GM19023 (cell line): ENCODE measurements at regions not wholly inside any gene's neighbourhood (a gene's known extent, or its start where the extent isn't known, plus 50 kb on each side); places are given as distances from the start of the nearest gene placed in this dataset.
"Not testable (repeated sequence)": the region's sequence is repeated elsewhere in the genome, so short reads cannot be mapped to it uniquely, and the experiment has no call there.

Source experiments
- ATAC-seq: cut with Tn5 transposase; IDR thresholded peaks from one replicate; pipeline ENCODE4 v1.9.1; 2021; ENCODE audit warnings: mild to moderate bottlenecking, moderate library complexity; ENCODE audit not compliant: unreplicated experiment

DNA sequence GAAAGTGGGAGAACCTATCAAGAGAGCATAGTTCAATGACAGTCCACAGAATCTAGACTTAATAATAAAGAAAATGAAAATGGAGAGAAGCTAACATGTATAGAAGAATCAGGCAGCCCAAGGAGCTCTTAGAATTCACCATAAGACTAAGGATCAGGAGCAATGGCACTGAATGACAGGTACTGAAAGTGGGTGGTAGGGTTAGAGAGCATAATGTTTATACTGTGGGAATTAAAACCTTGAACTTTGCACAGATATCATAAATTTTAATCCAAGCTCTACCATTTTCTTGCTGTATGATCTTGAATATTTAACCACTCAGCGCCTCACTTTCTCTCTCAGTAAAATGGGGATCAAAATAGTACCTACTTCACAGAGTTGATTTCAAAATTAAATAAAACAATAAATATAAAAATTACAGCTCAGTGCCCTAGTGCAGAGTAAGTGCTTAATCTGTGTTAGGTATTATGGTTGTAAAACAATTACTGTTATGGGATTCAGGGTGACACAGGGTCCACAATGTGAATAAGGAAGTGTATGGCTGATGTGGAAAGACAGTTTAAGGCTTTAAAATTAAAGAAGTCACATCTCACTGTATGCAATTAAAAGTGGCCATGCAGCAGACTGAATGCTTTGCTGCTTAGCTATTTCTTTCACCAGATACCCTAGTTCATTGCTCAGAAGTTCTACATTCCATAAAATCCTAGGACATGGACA, 319.8 kb downstream of the HINT1 start:
- no peak for ATAC-seq

DNA sequence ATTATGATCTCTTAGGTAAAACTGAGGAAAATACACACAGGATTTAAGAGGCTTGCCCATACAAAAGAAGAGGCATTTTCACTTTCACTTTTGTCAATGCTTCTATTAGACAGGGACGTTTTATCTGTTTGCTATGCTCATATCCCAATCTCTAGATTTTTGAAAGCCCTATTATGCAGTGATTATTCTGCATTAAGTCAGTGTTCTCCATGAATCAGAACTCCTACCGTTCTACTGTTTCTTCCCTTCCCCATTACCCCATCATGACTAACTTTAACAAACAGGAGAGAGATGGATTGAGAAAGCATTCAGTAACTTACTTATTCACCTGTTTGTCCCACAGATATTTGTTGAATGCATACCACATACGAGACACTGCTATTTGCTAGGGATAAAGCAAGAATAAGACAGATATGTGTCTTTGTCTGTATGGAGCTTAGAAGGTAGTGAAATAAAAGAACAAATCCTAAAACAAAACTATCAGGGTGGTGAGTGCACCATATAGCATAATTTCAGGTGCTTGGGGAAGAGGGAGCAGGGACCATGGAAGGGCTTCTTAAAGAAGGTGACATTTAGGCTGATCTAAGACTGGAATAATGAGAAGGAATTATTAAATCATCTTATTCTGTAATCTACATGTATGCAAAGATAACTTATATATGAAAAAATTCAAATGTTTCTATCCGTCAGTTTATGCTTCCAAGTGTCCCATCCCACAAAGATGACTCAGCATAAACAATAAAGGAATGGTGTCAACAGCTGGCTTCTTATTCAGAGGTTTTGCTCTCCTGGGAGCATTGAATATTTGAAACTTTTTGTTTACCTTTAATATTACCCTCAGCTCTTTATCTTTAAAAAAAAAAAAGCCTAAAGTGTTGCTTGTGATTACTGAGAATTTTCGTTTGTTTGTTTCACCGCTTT, 328.1 kb downstream of the HINT1 start:
- ATAC-seq, result peak; percentile 81

DNA sequence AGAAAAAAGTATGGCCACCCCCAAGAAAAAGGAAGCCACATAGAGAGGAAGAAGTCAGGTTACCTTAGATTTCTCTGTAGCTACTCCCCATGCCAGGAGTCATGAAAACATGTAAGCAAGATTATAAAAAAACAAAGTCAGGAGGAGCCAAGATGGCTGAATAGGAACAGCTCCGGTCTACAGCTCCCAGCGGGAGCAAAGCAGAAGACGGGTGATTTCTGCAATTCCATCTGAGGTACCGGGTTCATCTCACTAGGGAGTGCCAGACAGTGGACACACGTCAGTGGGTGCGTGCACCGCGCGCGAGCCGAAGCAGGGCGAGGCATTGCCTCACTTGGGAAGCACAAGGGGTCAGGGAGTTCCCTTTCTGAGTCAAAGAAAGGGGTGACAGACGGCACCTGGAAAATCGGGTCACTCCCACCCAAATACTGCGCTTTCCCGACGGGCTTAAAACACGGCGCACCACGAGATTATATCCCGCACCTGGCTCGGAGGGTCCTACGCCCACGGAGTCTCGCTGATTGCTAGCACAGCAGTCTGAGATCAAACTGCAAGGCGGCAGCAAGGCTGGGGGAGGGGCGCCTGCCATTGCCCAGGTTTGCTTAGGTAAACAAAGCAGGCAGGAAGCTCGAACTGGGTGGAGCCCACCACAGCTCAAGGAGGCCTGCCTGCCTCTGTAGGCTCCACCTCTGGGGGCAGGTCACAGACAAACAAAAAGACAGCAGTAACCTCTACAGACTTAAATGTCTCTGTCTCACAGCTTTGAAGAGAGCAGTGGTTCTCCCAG, 347.3 kb downstream of the HINT1 start:
- ATAC-seq, result not testable (repeated sequence)

DNA sequence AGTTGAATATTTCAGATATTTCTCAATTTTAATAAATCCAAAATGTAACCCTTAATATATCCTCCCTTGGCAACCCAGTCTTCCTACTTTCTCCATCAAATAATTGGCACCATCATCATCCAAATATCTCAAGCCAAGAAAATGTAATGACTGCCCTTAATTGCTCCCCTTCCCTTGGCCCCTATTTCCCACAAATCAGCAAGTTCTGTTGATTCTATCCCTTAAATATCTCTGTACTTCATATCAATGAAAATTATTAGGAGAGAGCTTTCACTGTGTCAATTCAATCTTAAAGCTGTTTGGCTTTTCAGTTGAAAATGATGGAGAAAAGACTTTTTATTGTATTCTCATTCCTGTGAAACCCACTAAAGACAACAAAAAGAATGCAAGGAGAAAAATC, 349.8 kb downstream of the HINT1 start:
- ATAC-seq, result no peak

DNA sequence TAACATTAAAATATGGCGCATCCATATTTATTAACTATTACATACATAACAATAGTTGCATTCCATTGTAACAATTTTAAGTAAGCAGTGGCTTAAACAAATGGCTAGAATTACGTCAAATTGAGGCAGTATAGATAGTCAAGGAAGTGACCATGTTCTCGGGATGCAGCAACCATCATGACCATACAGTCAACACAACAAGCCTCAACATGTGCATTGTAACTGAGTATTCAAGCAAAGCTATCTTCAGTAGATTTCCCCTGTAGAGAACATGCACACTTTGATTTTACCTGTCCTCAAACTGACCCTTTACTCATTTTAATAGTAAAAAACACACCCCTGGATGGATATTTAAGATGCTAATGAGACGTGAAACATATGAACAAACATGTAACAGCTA, 356.4 kb downstream of the HINT1 start:
- ATAC-seq, result no peak

DNA sequence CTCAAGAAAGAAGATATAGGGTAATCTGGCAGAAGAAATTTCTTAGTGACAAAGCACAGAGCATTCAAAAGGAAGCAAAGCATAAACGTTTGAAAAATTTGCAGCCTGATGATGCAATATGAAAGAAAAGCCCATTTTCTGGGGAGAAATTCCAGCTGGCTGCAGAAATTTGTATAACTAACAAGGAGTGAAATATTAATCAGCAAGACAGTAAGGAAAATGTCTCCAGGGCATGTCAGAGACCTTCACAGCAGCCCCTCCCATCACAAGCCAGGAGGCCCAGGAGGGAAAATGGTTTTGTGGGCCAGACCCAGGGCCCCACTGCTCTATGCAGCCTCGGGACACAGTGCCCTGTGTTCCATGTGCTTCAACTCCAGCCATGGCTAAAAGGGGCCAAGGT, 359.4 kb downstream of the HINT1 start:
- no peak for ATAC-seq

DNA sequence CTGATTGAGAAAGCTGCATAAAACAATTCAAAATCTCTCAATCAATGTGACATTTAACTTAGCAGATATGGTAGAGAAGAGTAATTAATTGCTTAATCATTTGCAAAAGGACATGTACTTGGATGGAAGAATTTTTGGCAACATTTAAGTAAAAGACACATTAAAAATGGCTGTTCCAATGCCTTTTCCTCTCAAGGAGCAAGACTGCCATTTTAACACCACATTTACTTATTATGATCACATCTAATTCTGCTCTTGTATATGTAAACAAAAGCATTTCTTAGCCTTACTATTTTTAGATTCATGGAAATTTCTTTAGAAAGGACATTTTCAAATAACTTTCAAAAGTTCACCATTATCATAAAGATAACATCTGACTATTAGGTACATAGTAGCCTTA, 360.0 kb downstream of the HINT1 start:
- ATAC-seq, result no peak

DNA sequence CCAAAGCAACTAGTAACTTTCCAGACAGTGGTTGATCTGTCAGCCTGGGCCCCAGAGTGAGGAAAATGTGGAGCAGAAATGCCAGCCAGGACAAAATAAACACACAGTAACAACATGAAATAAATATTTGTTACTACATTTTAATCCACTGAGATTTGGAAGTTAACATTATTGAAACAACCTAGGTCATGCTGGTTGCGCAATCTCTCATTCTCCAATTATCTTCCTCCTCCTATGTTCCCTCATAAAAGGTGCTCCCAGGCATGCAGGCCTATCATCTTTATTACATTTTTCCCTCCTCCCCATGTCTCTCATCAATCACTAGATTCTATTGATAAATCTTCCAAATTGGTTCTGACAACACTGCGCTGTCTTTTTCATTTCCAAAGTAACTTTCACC, 363.1 kb downstream of the HINT1 start:
- no peak for ATAC-seq

DNA sequence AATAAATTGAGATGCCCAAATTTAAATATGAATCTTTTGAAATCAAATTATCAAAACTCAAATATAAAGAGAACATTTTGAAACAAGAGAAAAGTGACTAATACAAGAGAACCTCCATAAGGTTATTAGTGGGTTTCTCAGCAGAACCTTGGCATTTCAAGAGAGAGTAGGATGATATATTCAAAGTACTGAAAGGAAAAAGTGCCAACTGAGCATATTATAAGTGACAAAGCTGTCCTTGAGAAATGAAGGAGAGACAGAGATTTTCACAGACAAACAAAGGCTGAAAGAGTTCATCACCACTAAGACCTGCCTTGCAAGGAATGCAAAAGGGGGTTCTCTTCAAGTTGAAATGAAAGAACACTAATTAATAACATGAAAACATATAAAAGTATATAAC, 366.0 kb downstream of the HINT1 start:
- no peak for ATAC-seq

DNA sequence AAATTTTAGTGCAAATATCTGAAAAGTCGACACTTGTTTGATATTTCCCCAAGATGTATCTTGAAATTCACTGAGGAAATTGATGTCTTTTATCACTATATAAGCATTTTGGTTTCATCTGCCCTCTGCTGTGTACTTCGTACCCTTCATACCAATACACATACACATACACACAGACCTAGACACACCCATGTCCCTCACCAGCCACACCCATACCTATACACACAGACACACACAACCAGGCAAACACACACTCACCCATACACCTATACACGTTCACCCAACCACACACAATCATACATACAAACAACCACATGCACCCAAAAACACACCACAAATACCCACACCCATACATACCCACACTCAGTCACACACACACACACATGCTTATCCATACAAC, 367.8 kb downstream of the HINT1 start:
- ATAC-seq, result no peak

DNA sequence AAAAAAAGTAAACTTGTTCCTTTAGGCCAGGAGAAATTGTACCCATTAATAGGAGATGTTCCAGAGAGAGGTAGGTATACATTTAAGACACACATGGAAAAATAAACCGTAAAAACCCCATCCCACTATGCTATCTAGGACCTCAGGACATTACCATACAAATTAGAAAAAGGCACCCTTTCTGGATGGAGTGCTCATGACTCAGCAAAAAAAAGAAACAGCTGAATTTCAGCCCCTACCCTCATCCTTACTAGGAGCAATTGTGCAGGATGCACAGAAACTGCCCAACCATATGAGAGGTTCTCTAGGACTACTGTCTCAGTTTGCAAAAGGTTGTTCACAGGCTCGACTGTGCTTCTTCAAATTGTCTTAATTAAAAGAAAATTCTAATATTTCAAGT, 368.2 kb downstream of the HINT1 start:
- ATAC-seq, result no peak

DNA sequence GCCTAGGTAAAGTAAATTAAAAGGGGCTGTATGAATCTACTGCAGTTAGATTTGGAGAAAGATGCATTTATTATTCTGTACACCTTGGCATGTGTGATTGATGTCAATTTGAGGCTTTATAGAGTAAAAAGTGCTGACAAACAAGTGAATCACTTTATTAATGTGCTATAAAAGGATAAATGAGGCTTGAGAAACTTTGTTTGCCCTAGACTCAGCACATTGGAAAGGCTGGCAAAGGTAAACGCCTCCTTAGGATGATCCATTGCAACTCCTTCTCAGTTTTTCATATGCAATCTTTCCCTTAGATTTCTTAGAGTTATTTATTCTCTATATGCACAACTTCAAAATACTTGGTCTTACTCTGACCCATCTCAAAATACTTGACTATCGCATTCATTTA, 369.0 kb downstream of the HINT1 start:
- ATAC-seq, result no peak

DNA sequence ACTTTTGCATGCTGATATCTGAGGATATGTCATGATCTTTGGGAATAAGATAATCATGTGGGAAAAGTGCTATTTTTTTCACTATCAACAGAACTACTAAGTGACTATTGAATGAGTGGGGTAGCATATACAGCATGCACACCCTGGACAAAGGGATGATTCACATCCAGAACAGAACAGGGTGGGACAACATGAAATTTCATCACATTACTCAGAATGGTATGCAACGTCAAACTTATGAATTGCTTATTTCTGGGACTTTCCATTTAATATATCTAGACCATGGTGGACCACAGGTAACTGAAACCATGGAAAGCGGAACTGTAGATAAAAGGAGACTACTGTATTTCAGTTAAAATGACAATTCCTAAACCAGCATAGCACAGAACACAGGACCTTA, 370.0 kb downstream of the HINT1 start:
- ATAC-seq, result no peak

DNA sequence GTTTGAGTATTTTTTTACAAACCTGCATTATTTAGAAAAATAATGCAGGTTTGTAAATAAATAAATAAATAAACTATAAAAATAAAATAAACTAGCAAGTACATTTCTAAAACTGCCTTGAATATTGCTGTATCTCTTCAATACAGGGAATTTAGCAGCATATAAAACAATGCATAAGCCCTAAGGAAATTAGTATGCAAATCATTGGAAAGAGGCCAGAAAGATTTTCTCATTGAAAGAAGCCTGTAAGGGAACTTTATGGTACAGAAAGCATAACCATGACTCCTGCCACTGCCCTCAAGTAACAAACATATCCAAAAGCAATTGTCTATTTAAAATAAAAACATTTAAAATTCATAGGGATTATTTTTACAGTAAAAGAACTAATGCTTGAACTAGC, 387.3 kb downstream of the HINT1 start:
- no peak for ATAC-seq

DNA sequence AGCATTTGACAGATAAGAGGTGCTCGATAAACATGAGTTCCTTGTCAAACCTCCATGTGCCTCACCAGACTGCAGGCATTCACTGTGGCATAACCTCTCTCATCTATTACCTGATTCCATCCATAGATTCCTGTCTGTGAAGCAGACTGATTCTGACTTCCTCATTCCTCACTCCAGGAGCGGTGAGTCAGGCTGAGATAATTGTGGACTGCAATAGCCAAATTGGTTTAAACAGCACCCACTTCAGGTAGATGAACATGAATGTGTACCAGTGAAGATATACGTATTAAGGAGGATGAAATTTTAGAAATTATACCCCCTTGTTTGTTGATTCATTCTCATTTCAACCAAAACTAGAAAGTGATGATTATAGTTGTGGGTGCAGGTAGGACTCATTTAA, 391.2 kb downstream of the HINT1 start:
- ATAC-seq, result no peak

DNA sequence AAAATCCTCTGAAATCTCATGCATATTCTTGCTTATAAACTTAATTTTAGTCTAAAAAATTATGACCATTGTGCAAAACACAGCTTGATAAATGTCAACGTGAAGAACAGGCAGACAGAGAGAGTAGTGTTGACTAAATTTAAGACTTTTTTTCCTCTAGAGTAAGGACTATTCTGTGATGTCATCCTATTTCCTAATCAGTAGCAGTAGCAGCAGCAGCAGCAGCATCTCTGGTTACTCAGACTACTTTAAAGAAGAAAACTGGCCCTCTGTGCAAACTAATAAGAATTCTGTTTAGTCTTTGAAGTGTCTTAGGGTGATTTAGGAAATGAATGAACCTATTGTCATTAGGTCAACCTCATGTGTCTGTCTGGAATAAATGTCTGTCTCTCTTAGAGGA, 403.0 kb downstream of the HINT1 start:
- ATAC-seq, result no peak

DNA sequence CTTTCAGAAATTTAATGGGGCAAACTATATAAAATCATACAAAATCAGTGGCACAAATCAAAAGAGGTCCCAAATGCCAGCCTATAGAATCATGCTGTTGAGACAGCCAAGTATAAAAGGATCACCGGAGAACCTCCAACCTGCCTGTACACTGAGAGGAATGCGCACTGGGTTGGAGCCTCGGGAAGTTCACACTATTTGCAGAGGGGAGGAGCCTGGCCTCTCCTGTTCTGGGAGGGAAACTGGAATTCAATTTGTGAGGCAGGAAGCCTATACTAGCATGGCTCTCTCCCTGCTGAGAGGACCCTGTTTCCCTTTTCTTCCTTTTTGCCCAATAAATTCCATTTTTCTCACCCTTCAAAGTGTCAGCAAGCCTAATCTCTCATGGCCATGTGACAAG, 406.0 kb downstream of the HINT1 start:
- ATAC-seq, result no peak

DNA sequence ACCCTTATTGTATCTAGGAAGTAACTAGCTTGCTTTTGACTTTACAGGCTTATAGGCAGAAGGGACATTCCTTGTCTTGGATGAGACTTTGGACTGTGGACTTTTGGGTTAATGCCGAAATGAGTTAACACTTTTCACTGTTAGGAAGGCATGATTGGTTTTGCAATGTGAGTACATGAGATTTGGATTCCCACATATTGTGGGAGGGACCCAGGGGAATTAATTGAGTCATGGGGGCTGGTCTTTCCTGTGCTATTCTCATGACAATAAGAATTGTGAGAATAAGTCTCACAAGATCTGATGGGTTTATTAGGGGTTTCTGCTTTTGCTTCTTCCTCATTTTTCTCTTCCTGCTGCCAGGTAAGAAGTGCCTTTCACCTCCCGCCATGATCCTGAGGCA, 417.5 kb downstream of the HINT1 start:
- no peak for ATAC-seq

DNA sequence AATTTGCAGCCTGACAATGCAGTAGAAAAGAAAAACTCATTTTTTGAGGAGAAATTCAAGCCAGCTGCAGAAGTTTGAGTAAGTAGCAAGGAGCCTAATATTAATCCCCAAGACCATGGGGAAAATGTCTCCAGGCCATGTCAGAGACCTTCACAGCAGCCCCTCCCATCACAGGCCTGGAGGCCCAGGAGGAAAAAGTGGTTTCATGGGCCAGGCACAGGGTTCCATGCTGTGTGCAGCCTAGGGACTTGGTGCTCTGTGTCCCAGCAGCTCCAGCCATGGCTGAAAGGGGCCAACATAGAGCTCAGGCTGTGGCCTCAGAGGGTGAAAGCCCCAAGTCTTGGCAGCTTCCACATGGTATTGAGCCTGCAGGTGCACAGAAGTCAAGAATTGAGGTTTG, 418.4 kb downstream of the HINT1 start:
- ATAC-seq, result not testable (repeated sequence)

DNA sequence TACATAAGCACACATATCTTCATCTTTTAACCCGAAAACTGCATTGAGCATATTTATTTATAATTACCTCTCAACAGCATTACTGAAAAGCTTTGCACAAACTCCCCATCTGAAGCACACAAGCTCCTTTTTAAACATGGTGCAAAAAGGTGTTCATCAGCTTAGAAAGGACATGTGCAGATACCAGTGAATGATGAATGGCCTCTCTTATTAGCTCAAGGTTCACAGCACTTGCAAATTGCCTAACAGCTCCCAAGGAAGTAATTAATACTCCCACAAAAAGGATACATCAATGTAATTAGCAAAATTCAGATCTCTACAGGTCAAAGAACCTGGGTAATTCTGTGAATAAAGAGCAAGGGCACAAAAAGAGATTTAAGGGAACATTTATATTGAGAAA, 422.0 kb downstream of the HINT1 start:
- no peak for ATAC-seq

DNA sequence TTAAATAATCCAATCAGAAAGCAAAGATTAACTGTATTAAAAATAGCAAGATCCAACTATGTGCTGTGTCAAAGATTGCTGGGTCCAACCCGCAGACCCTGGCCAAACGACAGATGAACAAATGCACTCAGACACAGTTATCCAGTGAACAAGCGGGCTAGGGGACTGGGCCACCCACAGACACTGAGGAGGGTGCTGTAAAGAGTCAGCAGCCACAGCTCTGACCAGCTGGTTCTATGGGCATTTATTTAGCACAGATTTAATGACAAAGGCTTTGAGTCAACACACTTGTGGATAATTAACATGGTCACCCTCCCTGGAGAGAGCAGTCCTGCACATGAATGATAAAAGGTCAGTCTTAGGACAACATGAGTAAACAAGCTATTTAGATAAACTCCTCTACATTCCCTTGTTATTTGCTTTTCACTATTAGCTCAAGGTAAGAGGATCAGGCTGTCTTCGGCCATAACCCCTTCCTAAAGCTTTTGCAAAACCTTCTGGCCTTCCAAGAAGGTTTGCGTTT, 424.9 kb downstream of the HINT1 start:
- no peak for ATAC-seq
